H1 (cell line): ENCODE measurements at regions not wholly inside any gene's neighbourhood (a gene's known extent, or its start where the extent isn't known, plus 50 kb on each side); places are given as distances from the start of the nearest gene placed in this dataset.

ENCODE experiments used
- CTCF ChIA-PET: fragments of 300-600 bp; sonication (Branson Sonifier 250); formaldehyde crosslinking; loops from one replicate; lab custom pipeline; 2021; ENCODE audit not compliant: partially characterized antibody; lab: Charles Lee
- POLR2A ChIA-PET: fragments of 300-600 bp; sonication (Branson Sonifier 250); formaldehyde crosslinking; loops from one replicate; lab custom pipeline; 2021; ENCODE audit warnings: inconsistent platforms; ENCODE audit not compliant: partially characterized antibody; lab: Charles Lee
- DNase-seq, 2 experiments: peaks; one replicate each; pipeline versions ENCODE4 v3.0.0 to v3.0.0-alpha.2; 2010 to 2022; ENCODE audit warnings: low spot score in 2 of 2, low read depth in 1 of 2, mixed read lengths in 1 of 2
- FAIRE-seq: peaks from 2 replicates; lab custom pipeline; 2011; peaks lifted over from hg19 to GRCh38; lab: Jason Lieb, UNC
- H2AFZ ChIP-seq: 2 replicates; pipeline ENCODE4 v1.8.1; 2012; ENCODE audit warnings: low read length, inconsistent platforms
- H2AK5ac ChIP-seq: 2 replicates; pipeline ENCODE4 v1.6.1; 2013; ENCODE audit warnings: low read depth, low read length
- H2BK120ac ChIP-seq: replicated peaks from 2 replicates; pipeline ENCODE3; 2013; ENCODE audit warnings: low read depth, low read length, inconsistent platforms
- H2BK12ac ChIP-seq: 2 replicates; pipeline ENCODE4 v1.6.1; 2013; ENCODE audit warnings: low read depth, low read length
- H2BK15ac ChIP-seq: 2 replicates; pipeline ENCODE4 v1.6.1; 2013; ENCODE audit warnings: low read length
- H2BK20ac ChIP-seq: 2 replicates; pipeline ENCODE4 v1.6.1; 2013; ENCODE audit warnings: low read length
- H2BK5ac ChIP-seq: 2 replicates; pipeline ENCODE4 v1.6.1; 2013; ENCODE audit warnings: low read depth, low read length
- H3K14ac ChIP-seq: 2 replicates; pipeline ENCODE4 v1.6.1; 2013; ENCODE audit warnings: inconsistent platforms; ENCODE audit not compliant: insufficient read length
- H3K18ac ChIP-seq: 2 replicates; pipeline ENCODE4 v1.6.1; 2013; ENCODE audit warnings: low read length; ENCODE audit errors: extremely low read depth
- H3K23ac ChIP-seq: 2 replicates; pipeline ENCODE4 v1.6.1; 2013; ENCODE audit warnings: inconsistent platforms; ENCODE audit not compliant: insufficient read length
- H3K23me2 ChIP-seq: 2 replicates; pipeline ENCODE4 v1.6.1; 2013; ENCODE audit warnings: low read depth, low read length
- H3K27ac ChIP-seq: 2 replicates; pipeline ENCODE4 v1.6.1; 2011; ENCODE audit warnings: low read depth, low read length, inconsistent platforms
- H3K27me3 ChIP-seq, 4 experiments: replicated peaks in 1 of 4; 1 replicate in 1 of 4; 2 replicates in 3 of 4; pipeline versions ENCODE4 v1.6.1 to v1.8.1; 2011 to 2013; ENCODE audit warnings: low read length in 3 of 4, mild to moderate bottlenecking in 3 of 4, inconsistent platforms in 2 of 4, mixed read lengths in 2 of 4, moderate library complexity in 1 of 4; ENCODE audit not compliant: control insufficient read depth in 3 of 4, insufficient read depth in 3 of 4; ENCODE audit errors: extremely low read depth in 1 of 4
- H3K36me3 ChIP-seq, 4 experiments: 2 replicates each; pipeline versions ENCODE4 v1.6.1 to v1.8.1; 2011 to 2013; ENCODE audit warnings: mild to moderate bottlenecking in 4 of 4, low read length in 3 of 4, moderate library complexity in 2 of 4, control low read depth in 1 of 4, inconsistent platforms in 1 of 4; ENCODE audit not compliant: insufficient read depth in 4 of 4, control insufficient read depth in 2 of 4
- H3K4ac ChIP-seq: replicated peaks from 2 replicates; pipeline ENCODE3; 2013; ENCODE audit warnings: low read length, low read depth, mixed read lengths, inconsistent platforms; ENCODE audit not compliant: insufficient read length
- H3K4me1 ChIP-seq, 4 experiments: replicated peaks in 1 of 4; 1 replicate in 1 of 4; 2 replicates in 3 of 4; pipeline versions ENCODE4 v1.6.1 to v1.8.1; 2011 to 2013; ENCODE audit warnings: low read length in 3 of 4, inconsistent platforms in 2 of 4, mixed read lengths in 1 of 4; ENCODE audit not compliant: insufficient read depth in 4 of 4, control insufficient read depth in 3 of 4
- H3K4me2 ChIP-seq, 2 experiments: 2 replicates each; pipeline versions ENCODE4 v1.6.1 to v1.8.1; 2011 to 2013; ENCODE audit warnings: low read depth in 2 of 2, low read length in 2 of 2, control low read depth in 1 of 2, inconsistent platforms in 1 of 2, mild to moderate bottlenecking in 1 of 2; ENCODE audit not compliant: insufficient read depth in 1 of 2
- H3K4me3 ChIP-seq, 4 experiments: fragments of 200-600, 300-600 bp in 1 of 4; sonication (generic), shearing (Covaris generic), sonication (Bioruptor Twin) in 1 of 4; 2 replicates each; pipeline versions ENCODE4 v1.5.1 to v1.8.1; 2011 to 2016; ENCODE audit warnings: low read length in 4 of 4, low read depth in 3 of 4, control low read depth in 2 of 4, inconsistent platforms in 2 of 4, mild to moderate bottlenecking in 2 of 4, mixed read lengths in 1 of 4, moderate library complexity in 1 of 4; ENCODE audit not compliant: insufficient read depth in 2 of 4; ENCODE audit errors: extremely low read depth in 1 of 4
- H3K56ac ChIP-seq: replicated peaks from 2 replicates; pipeline ENCODE3; 2013; ENCODE audit warnings: low read depth, mild to moderate bottlenecking, mixed read lengths, low read length, inconsistent platforms; ENCODE audit not compliant: insufficient read length
- H3K79me1 ChIP-seq: 2 replicates; pipeline ENCODE4 v1.6.1; 2013; ENCODE audit warnings: low read depth, low read length, control low read depth
- H3K79me2 ChIP-seq, 2 experiments: 2 replicates each; pipeline versions ENCODE4 v1.6.1 to v1.8.1; 2012 to 2013; ENCODE audit warnings: low read length in 2 of 2, mild to moderate bottlenecking in 2 of 2, inconsistent platforms in 1 of 2; ENCODE audit not compliant: insufficient read depth in 2 of 2, control insufficient read depth in 1 of 2
- H3K9ac ChIP-seq, 4 experiments: replicated peaks in 1 of 4; 1 replicate in 1 of 4; 2 replicates in 3 of 4; pipeline versions ENCODE4 v1.6.1 to v1.8.1; 2011 to 2013; ENCODE audit warnings: low read depth in 3 of 4, low read length in 3 of 4, control low read depth in 2 of 4, mild to moderate bottlenecking in 2 of 4, moderate library complexity in 2 of 4, inconsistent platforms in 1 of 4; ENCODE audit errors: extremely low read depth in 1 of 4
- H3K9me3 ChIP-seq, 2 experiments: 2 replicates each; pipeline versions ENCODE4 v1.6.1 to v1.8.1; 2012 to 2013; ENCODE audit warnings: mild to moderate bottlenecking in 2 of 2, moderate library complexity in 2 of 2, control low read depth in 1 of 2, inconsistent platforms in 1 of 2, low read depth in 1 of 2, low read length in 1 of 2, mixed read lengths in 1 of 2; ENCODE audit not compliant: insufficient read depth in 2 of 2
- H4K20me1 ChIP-seq, 2 experiments: replicated peaks in 1 of 2; 2 replicates each; pipeline versions ENCODE3 to v1.8.1; 2011 to 2013; ENCODE audit warnings: inconsistent platforms in 2 of 2, low read length in 2 of 2, mild to moderate bottlenecking in 1 of 2; ENCODE audit not compliant: insufficient read depth in 2 of 2, control insufficient read depth in 1 of 2
- H4K5ac ChIP-seq: 2 replicates; pipeline ENCODE4 v1.6.1; 2013; ENCODE audit warnings: low read length, low read depth, mixed read lengths, inconsistent platforms; ENCODE audit not compliant: insufficient read length
- H4K8ac ChIP-seq: 2 replicates; pipeline ENCODE4 v1.8.0; 2013; ENCODE audit warnings: mild to moderate bottlenecking, moderate library complexity, low read length, inconsistent platforms; ENCODE audit not compliant: insufficient read depth; ENCODE audit errors: extremely low read depth
- H4K91ac ChIP-seq: replicated peaks from 2 replicates; pipeline ENCODE3; 2013; ENCODE audit warnings: low read length, mixed read lengths, inconsistent platforms; ENCODE audit not compliant: insufficient read length
- NRF1 ChIP-seq: IDR thresholded peaks from 2 replicates; pipeline ENCODE4 v1.6.1; 2011; ENCODE audit warnings: mild to moderate bottlenecking, low read depth, low read length, improper control_type of control experiment
- WGBS, 2 experiments: shearing (Covaris generic) in 1 of 2; methylation state at CpG; one replicate each; pipeline versions ENCODE4 v1.1.6 to v1.1.7; 2013 to 2015; ENCODE audit warnings: low lambda C conversion rate in 2 of 2, mixed read lengths in 2 of 2, inconsistent platforms in 1 of 2, low coverage in 1 of 2, missing lambda C conversion rate in 1 of 2; ENCODE audit not compliant: insufficient replicate concordance in 2 of 2, insufficient coverage in 1 of 2, insufficient read length in 1 of 2; ENCODE audit errors: extremely low coverage in 1 of 2, missing lambda C conversion rate in 1 of 2; 5-methylcytosine and 5-hydroxymethylcytosine counted together
- TF ChIP-seq, protein P1 (sequence below): IDR thresholded peaks from 2 replicates; pipeline ENCODE4 v1.6.1; 2012; ENCODE audit warnings: low read length, inconsistent platforms

DNA sequence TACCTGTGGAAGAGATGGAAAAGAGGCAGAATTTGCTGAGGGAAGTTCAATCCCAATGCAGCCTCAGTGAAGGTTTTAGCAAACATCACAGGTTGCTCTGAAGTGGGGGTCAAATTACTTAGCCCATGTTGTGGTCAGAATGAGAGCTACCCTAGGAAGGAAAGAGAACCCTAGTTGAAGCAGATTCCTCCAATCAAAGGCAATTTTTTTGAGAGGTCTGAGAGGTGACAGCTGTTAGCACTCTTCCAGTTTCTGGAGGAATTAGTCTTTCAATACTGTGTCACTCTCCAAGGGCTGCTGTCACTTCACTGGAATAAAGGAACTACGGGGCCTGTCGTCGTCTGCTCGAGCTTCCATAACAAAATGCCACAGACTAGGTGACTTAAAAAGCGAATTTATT is 584.2 kb upstream of the DPPA4 start:
- Histone ChIP-seq H3K79me2 (no peaks in the 10 kb centered on the region), H3K79me1 (no peaks in the 10 kb centered on the region), H3K4me3 (no peak overlapping the region), H3K36me3 (no peaks in the 10 kb centered on the region), H2BK120ac (no peak overlapping the region), H3K23ac (no peak overlapping the region), H2AK5ac (no peak overlapping the region), H2BK20ac (no peak overlapping the region), H4K20me1 (no peaks in the 10 kb centered on the region), H2BK15ac (no peak overlapping the region), H2AFZ (0 out of 2 replicates have a peak overlapping the region, but pooled peaks have one; percentile 46), H2BK12ac (no peak overlapping the region), H4K5ac (no peak overlapping the region), H3K4me1 (peaks cover 0 to 5% (median 1%) of the 10 kb centered on the region in 4 experiments; a peak in 3 of 7 replicates), H3K14ac (no peak overlapping the region), H4K8ac (no peak overlapping the region), H3K4me2 (no peak overlapping the region), H2BK5ac (no peak overlapping the region), H3K9ac (no peak overlapping the region), H3K4ac (no peak overlapping the region), H3K18ac (no peak overlapping the region), H3K9me3 (no peaks in the 10 kb centered on the region), H3K56ac (no peak overlapping the region), H4K91ac (no peak overlapping the region), H3K23me2 (no peaks in the 10 kb centered on the region), H3K27me3 (no peaks in the 10 kb centered on the region), H3K27ac (no peak overlapping the region)
- CTCF ChIA-PET, result interaction anchor here (0.8 to 1.1 kb wide), 2 partner anchors 10 to 191 kb away, joined by 3 to 4 read pairs; no protein-coding TSS in a partner anchor
- 91% methylated on average over 5 of the region's 5 CpGs; no CpG with 5 or more reads in 1 of the 2 experiments for WGBS, 2 experiments
- FAIRE-seq (no peak), DNase-seq (no peak)
- POLR2A ChIA-PET, result interaction anchor here (0.6 kb wide), 1 partner anchor 14 kb away, joined by 3 read pairs; no protein-coding TSS in a partner anchor
- TF ChIP-seq NRF1, result no peak
- TF ChIP-seq, protein P1, sequence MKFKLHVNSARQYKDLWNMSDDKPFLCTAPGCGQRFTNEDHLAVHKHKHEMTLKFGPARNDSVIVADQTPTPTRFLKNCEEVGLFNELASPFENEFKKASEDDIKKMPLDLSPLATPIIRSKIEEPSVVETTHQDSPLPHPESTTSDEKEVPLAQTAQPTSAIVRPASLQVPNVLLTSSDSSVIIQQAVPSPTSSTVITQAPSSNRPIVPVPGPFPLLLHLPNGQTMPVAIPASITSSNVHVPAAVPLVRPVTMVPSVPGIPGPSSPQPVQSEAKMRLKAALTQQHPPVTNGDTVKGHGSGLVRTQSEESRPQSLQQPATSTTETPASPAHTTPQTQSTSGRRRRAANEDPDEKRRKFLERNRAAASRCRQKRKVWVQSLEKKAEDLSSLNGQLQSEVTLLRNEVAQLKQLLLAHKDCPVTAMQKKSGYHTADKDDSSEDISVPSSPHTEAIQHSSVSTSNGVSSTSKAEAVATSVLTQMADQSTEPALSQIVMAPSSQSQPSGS, result no peak
